ENCODE measurements at regions not wholly inside any gene's neighbourhood (a gene's known extent, or its start where the extent isn't known, plus 50 kb on each side); places are given as distances from the start of the nearest gene placed in this dataset.

DNA sequence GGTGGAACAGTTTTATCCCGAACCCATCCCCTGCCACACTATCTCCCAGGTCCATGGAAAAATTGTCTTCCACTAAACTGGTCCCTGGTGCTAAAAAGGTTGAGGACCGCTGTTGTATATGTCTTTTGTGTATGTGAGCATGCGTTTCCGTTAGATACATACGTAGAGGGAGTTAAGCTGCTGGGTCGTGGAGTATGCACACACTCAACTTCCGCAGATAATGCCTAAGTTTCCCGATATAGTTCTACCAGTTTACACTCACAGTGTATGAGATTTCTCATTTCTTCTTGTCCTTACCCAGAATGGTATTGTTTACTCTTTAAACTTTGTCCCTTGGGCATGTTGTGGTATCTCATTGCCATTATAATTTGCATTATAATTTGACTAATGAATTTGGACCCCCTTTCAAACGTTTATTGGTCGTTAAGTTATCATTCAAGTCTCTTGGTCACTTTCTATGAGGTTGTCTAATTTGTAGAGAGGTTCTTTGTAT, 50.5 kb upstream of the SCAF8 start:
- H3K4me3 ChIP-seq (ENCODE audit: low read depth, low read length) = no peak overlapping the region
- TF ChIP-seq, protein P1, sequence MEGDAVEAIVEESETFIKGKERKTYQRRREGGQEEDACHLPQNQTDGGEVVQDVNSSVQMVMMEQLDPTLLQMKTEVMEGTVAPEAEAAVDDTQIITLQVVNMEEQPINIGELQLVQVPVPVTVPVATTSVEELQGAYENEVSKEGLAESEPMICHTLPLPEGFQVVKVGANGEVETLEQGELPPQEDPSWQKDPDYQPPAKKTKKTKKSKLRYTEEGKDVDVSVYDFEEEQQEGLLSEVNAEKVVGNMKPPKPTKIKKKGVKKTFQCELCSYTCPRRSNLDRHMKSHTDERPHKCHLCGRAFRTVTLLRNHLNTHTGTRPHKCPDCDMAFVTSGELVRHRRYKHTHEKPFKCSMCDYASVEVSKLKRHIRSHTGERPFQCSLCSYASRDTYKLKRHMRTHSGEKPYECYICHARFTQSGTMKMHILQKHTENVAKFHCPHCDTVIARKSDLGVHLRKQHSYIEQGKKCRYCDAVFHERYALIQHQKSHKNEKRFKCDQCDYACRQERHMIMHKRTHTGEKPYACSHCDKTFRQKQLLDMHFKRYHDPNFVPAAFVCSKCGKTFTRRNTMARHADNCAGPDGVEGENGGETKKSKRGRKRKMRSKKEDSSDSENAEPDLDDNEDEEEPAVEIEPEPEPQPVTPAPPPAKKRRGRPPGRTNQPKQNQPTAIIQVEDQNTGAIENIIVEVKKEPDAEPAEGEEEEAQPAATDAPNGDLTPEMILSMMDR (conservative IDR thresholded peaks at IDR 0.05; ENCODE audit: low read depth, low read length) = no peak
- DNase-seq (ENCODE audit: low read depth) = no peak

All from epithelial cell of proximal tubule (primary cell).